Thyroid gland (tissue), 4 donors: ENCODE measurements at regions not wholly inside any gene's neighbourhood (a gene's known extent, or its start where the extent isn't known, plus 50 kb on each side); places are given as distances from the start of the nearest gene placed in this dataset.

Experiments
- CTCF ChIP-seq, 6 experiments: fragments of 200-600 bp in 3 of 6; fragments of 450-650 bp in 3 of 6; sonication (generic) in 3 of 6; IDR thresholded peaks; one replicate each; pipeline ENCODE4 v1.5.1; 2016 to 2019; ENCODE audit warnings: antibody characterized with exemption in 6 of 6, mild to moderate bottlenecking in 2 of 6, inconsistent platforms in 1 of 6, moderate library complexity in 1 of 6
- POLR2A ChIP-seq, 2 donors: fragments of 450-650 bp; IDR thresholded peaks; one replicate each; pipeline ENCODE4 v1.6.1; 2017; ENCODE audit warnings: antibody characterized with exemption in 2 of 2, mild to moderate bottlenecking in 2 of 2, moderate library complexity in 1 of 2

GRCh38 chr10:44259090-44259874 lies 125.6 kb downstream of the CXCL12 start:
- TF ChIP-seq CTCF (IDR thresholded peaks at IDR 0.05) (no peak), POLR2A (IDR thresholded peaks at IDR 0.05) (no peak)
